ENCODE measurements at regions not wholly inside any gene's neighbourhood (a gene's known extent, or its start where the extent isn't known, plus 50 kb on each side); places are given as distances from the start of the nearest gene placed in this dataset.

DNA sequence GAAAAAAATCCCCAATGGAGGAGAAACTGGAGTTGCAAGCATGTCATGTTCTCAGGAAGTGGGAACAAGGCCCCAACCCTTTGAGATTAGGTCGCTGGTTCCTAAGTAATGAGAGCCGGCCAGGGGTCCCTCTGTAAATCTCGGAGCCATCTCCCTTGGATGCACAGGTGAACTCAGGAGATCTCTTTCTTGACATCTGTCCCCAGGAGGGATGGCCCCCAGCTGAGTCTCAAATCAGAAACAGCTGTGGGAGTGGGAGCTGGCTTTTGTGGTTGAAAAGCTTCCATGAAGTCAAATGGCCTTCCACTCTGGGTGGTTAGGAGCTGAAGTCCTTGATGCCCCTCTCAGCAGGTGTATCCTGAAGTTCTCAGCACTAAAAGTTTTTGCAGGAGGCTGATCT, 257.1 kb downstream of the BMP7 start:
- DNase-seq (ENCODE audit: low read depth, low spot score) (no peak), ATAC-seq (no peak)
- intact Hi-C loops (cut with micrococcal nuclease; ENCODE audit: unreplicated experiment) (no loop called here), in situ Hi-C loops (cut with HindIII; ENCODE audit: low pct_unique_long_range_greater_than_20kb, low sequenced_read_pairs) (no loop called here)
- TF ChIP-seq, protein P1, sequence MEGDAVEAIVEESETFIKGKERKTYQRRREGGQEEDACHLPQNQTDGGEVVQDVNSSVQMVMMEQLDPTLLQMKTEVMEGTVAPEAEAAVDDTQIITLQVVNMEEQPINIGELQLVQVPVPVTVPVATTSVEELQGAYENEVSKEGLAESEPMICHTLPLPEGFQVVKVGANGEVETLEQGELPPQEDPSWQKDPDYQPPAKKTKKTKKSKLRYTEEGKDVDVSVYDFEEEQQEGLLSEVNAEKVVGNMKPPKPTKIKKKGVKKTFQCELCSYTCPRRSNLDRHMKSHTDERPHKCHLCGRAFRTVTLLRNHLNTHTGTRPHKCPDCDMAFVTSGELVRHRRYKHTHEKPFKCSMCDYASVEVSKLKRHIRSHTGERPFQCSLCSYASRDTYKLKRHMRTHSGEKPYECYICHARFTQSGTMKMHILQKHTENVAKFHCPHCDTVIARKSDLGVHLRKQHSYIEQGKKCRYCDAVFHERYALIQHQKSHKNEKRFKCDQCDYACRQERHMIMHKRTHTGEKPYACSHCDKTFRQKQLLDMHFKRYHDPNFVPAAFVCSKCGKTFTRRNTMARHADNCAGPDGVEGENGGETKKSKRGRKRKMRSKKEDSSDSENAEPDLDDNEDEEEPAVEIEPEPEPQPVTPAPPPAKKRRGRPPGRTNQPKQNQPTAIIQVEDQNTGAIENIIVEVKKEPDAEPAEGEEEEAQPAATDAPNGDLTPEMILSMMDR (IDR thresholded peaks at IDR 0.05) = no peak
- TF ChIP-seq, protein P2, sequence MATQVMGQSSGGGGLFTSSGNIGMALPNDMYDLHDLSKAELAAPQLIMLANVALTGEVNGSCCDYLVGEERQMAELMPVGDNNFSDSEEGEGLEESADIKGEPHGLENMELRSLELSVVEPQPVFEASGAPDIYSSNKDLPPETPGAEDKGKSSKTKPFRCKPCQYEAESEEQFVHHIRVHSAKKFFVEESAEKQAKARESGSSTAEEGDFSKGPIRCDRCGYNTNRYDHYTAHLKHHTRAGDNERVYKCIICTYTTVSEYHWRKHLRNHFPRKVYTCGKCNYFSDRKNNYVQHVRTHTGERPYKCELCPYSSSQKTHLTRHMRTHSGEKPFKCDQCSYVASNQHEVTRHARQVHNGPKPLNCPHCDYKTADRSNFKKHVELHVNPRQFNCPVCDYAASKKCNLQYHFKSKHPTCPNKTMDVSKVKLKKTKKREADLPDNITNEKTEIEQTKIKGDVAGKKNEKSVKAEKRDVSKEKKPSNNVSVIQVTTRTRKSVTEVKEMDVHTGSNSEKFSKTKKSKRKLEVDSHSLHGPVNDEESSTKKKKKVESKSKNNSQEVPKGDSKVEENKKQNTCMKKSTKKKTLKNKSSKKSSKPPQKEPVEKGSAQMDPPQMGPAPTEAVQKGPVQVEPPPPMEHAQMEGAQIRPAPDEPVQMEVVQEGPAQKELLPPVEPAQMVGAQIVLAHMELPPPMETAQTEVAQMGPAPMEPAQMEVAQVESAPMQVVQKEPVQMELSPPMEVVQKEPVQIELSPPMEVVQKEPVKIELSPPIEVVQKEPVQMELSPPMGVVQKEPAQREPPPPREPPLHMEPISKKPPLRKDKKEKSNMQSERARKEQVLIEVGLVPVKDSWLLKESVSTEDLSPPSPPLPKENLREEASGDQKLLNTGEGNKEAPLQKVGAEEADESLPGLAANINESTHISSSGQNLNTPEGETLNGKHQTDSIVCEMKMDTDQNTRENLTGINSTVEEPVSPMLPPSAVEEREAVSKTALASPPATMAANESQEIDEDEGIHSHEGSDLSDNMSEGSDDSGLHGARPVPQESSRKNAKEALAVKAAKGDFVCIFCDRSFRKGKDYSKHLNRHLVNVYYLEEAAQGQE (IDR thresholded peaks at IDR 0.05; ENCODE audit: insufficient read depth in 1 of 2, low read depth in 2 of 2, low read length in 1 of 2) = no peak
- TF ChIP-seq TCF7L2 (IDR thresholded peaks at IDR 0.05; ENCODE audit: low read depth, low read length) = no peak
- Histone ChIP-seq H3K9me3 (ENCODE audit: control insufficient read depth, insufficient read depth, low read depth, low read length) (no peaks in the 10 kb centered on the region), H3K27ac (ENCODE audit: low read length) (no peak overlapping the region), H3K4me3 (ENCODE audit: low read depth in 2 of 2, low read length in 2 of 2) (no peak overlapping the region), H3K27me3 (ENCODE audit: control insufficient read depth, insufficient read depth, low read length) (peaks cover 5% of the 10 kb centered on the region; the same call in 1 of the 2 replicates), H3K36me3 (ENCODE audit: control insufficient read depth, insufficient read depth, low read length) (no peaks in the 10 kb centered on the region), H3K4me1 (ENCODE audit: control insufficient read depth, insufficient read depth, low read length) (0 out of 2 replicates have a peak, but pooled peaks cover 4% of the 10 kb centered on the region)
- ChIA-PET CTCF (no interaction called here), POLR2A (no interaction called here)
- BruUV-seq (replicated peaks) = no TSS peak

DNA sequence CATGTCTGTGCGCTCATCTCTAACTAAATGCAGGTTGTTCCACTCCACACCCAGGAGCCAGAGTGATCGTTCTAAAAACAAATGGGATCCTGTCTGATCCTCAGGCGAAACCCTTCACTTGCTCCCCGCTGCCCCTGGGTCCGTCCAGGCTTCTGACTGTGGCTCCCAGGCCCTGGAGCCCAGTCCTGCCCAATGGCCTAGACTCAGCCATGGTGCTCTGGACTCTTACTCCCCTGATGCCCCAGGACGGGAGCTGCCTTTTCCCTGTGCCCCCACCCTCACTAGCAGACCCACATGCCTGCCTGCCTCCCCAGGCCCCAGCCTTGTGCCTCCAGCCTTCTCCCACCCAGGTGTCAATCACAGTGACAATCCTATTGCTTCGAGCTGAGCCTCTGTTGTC, 256.7 kb downstream of the BMP7 start:
- CTCF ChIA-PET = no interaction called here

More for the DNA sequence above, 256.7 kb downstream of the BMP7 start:
- no peak for ATAC-seq
- Histone ChIP-seq H3K4me1 (ENCODE audit: control insufficient read depth, insufficient read depth, low read length) (0 out of 2 replicates have a peak, but pooled peaks cover 4% of the 10 kb centered on the region), H3K9me3 (ENCODE audit: control insufficient read depth, insufficient read depth, low read depth, low read length) (no peaks in the 10 kb centered on the region), H3K36me3 (ENCODE audit: control insufficient read depth, insufficient read depth, low read length) (no peaks in the 10 kb centered on the region), H3K27me3 (ENCODE audit: control insufficient read depth, insufficient read depth, low read length) (peaks cover 5% of the 10 kb centered on the region; the same call in 1 of the 2 replicates), H3K4me3 (ENCODE audit: low read depth in 2 of 2, low read length in 2 of 2) (no peak overlapping the region), H3K27ac (ENCODE audit: low read length) (no peak overlapping the region)
- intact Hi-C loops (cut with micrococcal nuclease; ENCODE audit: unreplicated experiment) (no loop called here), in situ Hi-C loops (cut with HindIII; ENCODE audit: low pct_unique_long_range_greater_than_20kb, low sequenced_read_pairs) (no loop called here)
- no TSS peak for BruUV-seq (replicated peaks)
- TF ChIP-seq, protein P1 (IDR thresholded peaks at IDR 0.05) = no peak
- TF ChIP-seq TCF7L2 (IDR thresholded peaks at IDR 0.05; ENCODE audit: low read depth, low read length) (no peak), SIN3A (IDR thresholded peaks at IDR 0.05; ENCODE audit: borderline replicate concordance, insufficient read depth, low read depth, low read length) (no peak), POLR2AphosphoS5 (IDR thresholded peaks at IDR 0.05; ENCODE audit: low read depth, low read length) (no peak)
- TF ChIP-seq, protein P2 (IDR thresholded peaks at IDR 0.05; ENCODE audit: insufficient read depth in 1 of 2, low read depth in 2 of 2, low read length in 1 of 2) = no peak
- POLR2A ChIA-PET = no interaction called here
- DNase-seq (ENCODE audit: low read depth, low spot score) = no peak
